ENCODE measurements at regions not wholly inside any gene's neighbourhood (a gene's known extent, or its start where the extent isn't known, plus 50 kb on each side); places are given as distances from the start of the nearest gene placed in this dataset.
"Not testable (repeated sequence)": the region's sequence is repeated elsewhere in the genome, so short reads cannot be mapped to it uniquely, and the experiment has no call there.

GRCh38 chr17:53316988-53317387 is 505.7 kb upstream of the KIF2B start:
- DNase-seq: no peak

GRCh38 chr17:53316073-53316472 is 506.7 kb upstream of the KIF2B start:
- DNase-seq: no peak

- DNase-seq: no peak
These were observed 508.2 kb upstream of the KIF2B start for GRCh38 chr17:53314521-53314920.

GRCh38 chr17:53313746-53314145 is 509.0 kb upstream of the KIF2B start:
- DNase-seq: no peak

GRCh38 chr17:53278466-53278865 is 544.3 kb upstream of the KIF2B start:
- no peak for DNase-seq

GRCh38 chr17:53273126-53273525 is 549.6 kb upstream of the KIF2B start:
- no peak for DNase-seq

- DNase-seq: no peak
These were observed 551.8 kb upstream of the KIF2B start for GRCh38 chr17:53270936-53271335.

- DNase-seq: no peak
These were observed 558.0 kb upstream of the KIF2B start for GRCh38 chr17:53264730-53265129.

- DNase-seq: no peak
These were observed 568.6 kb upstream of the KIF2B start for GRCh38 chr17:53253956-53254597.

GRCh38 chr17:53249036-53249435 is 573.7 kb upstream of the KIF2B start:
- DNase-seq: no peak

- DNase-seq: no peak
These were observed 588.6 kb upstream of the KIF2B start for GRCh38 chr17:53234138-53234537.

GRCh38 chr17:53227514-53227913 is 595.2 kb upstream of the KIF2B start:
- DNase-seq: no peak

GRCh38 chr17:53227111-53227510 is 595.6 kb upstream of the KIF2B start:
- DNase-seq: no peak

GRCh38 chr17:53219821-53220220 is 602.9 kb upstream of the KIF2B start:
- DNase-seq: no peak

- no peak for DNase-seq
These were observed 604.0 kb upstream of the KIF2B start for GRCh38 chr17:53218723-53219122.

GRCh38 chr17:53217311-53217710 is 605.4 kb upstream of the KIF2B start:
- DNase-seq: no peak

- not testable (repeated sequence) for DNase-seq
These were observed 613.8 kb upstream of the KIF2B start for GRCh38 chr17:53208935-53209334.

- no peak for DNase-seq
These were observed 629.7 kb upstream of the KIF2B start for GRCh38 chr17:53193044-53193443.

GRCh38 chr17:53191878-53192277 is 630.8 kb upstream of the KIF2B start:
- DNase-seq: peak; percentile 25

GRCh38 chr17:53186001-53186400 is 636.7 kb upstream of the KIF2B start:
- no peak for DNase-seq

GRCh38 chr17:53176629-53177028 is 646.1 kb upstream of the KIF2B start:
- no peak for DNase-seq

- DNase-seq: no peak
These were observed 654.3 kb upstream of the KIF2B start for GRCh38 chr17:53168413-53168812.

- DNase-seq: no peak
These were observed 656.0 kb upstream of the KIF2B start for GRCh38 chr17:53166731-53167130.

GRCh38 chr17:53150101-53150698 is 672.5 kb upstream of the KIF2B start:
- DNase-seq: peak; percentile 3

GRCh38 chr17:53149316-53149715 is 673.4 kb upstream of the KIF2B start:
- DNase-seq: no peak
